ENCODE measurements at regions not wholly inside any gene's neighbourhood (a gene's known extent, or its start where the extent isn't known, plus 50 kb on each side); places are given as distances from the start of the nearest gene placed in this dataset.

- H3K36me3 ChIP-seq: no peaks in the 10 kb centered on the region
- TF ChIP-seq, protein P1, sequence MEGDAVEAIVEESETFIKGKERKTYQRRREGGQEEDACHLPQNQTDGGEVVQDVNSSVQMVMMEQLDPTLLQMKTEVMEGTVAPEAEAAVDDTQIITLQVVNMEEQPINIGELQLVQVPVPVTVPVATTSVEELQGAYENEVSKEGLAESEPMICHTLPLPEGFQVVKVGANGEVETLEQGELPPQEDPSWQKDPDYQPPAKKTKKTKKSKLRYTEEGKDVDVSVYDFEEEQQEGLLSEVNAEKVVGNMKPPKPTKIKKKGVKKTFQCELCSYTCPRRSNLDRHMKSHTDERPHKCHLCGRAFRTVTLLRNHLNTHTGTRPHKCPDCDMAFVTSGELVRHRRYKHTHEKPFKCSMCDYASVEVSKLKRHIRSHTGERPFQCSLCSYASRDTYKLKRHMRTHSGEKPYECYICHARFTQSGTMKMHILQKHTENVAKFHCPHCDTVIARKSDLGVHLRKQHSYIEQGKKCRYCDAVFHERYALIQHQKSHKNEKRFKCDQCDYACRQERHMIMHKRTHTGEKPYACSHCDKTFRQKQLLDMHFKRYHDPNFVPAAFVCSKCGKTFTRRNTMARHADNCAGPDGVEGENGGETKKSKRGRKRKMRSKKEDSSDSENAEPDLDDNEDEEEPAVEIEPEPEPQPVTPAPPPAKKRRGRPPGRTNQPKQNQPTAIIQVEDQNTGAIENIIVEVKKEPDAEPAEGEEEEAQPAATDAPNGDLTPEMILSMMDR (IDR thresholded peaks at IDR 0.05): no peak
- no peak for TF ChIP-seq POLR2A (IDR thresholded peaks at IDR 0.05)
- 77 to 95% methylated on average over 6 of the region's 6 CpGs for WGBS, 2 donors
- H3K27ac ChIP-seq: no peak overlapping the region
- no peak overlapping the region for H3K4me3 ChIP-seq (replicated peaks in 1 of 3)
- DNase-seq: no peak
- no peaks in the 10 kb centered on the region for H3K9me3 ChIP-seq
- intact Hi-C loops (cut with DNase I): no loop called here
- no peaks in the 10 kb centered on the region for H3K27me3 ChIP-seq
- H3K4me1 ChIP-seq: peaks cover 4 to 11% of the 10 kb centered on the region in 2 donors
These were observed 99.5 kb upstream of the TMCC3 start for GRCh38 chr12:94749890-94750289.

DNA sequence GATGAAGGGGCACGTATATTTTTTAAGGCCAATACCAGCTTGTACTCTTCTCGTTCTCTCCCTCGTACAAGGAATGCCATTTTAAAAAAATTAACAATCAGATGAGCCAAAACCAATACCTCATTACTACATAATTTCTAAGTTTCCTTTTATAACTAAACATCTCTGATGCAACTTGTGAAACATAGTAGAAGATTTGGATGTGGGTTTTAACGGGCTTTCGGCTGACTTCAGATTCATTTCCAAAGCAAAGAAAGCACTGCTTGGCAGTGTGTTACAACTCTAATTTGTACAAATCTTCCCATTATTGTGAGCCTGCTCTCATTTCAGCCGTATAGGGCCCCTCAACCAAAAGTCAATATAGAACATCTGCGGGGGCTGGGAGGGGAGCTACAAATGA lies 99.1 kb upstream of the TMCC3 start:
- intact Hi-C loops (cut with DNase I): no loop called here
- 93 to 95% methylated on average over 7 of the region's 7 CpGs for WGBS, 2 donors

DNA sequence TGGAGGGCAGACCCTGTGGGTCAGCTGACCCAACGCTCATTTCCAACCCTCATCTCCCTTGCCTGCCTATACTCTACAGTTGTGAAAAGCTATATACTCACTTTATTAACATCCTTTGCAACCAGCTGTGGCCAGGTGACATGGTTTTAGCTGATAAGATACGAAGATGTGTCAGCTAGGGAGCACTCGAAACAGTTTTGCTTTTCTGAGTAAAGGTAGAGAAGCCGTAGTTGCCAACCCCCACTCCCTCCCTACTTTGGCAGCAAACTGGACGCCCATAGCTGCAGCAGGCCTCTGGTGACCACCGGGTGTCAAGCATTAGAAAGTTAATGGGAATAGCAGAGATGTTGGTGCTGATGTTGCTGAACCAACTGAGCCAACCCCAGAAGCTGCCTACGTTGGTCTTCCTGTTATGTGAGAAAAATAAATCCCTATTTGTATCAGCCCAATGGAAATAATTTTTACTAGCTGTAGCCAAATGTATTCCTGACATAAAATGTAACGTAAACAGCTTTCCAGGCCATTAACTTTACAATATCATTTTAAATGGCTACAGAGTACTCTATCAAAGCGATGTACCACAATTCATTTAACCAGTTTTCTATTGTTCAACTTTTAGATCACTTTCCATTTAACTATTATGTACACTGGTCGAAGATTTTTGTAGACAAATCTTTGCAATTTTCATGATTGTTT lies 98.5 kb upstream of the TMCC3 start:
- no peaks in the 10 kb centered on the region for H3K27me3 ChIP-seq
- H3K9me3 ChIP-seq: no peaks in the 10 kb centered on the region
- no peak overlapping the region for H3K27ac ChIP-seq
- no peaks in the 10 kb centered on the region for H3K36me3 ChIP-seq
- intact Hi-C loops (cut with DNase I): no loop called here
- whole genome bisulfite sequencing, 2 donors: 85 to 86% methylated on average over 10 of the region's 10 CpGs
- H3K4me1 ChIP-seq: peaks cover 4 to 11% of the 10 kb centered on the region in 2 donors
- H3K4me3 ChIP-seq (replicated peaks in 1 of 3): no peak overlapping the region
- DNase-seq: no peak
- TF ChIP-seq, protein P1 (IDR thresholded peaks at IDR 0.05): no peak
- TF ChIP-seq POLR2A (IDR thresholded peaks at IDR 0.05): no peak

More for the DNA sequence above, 99.1 kb upstream of the TMCC3 start:
- Histone ChIP-seq H3K4me3 (replicated peaks in 1 of 3) (no peak overlapping the region), H3K27ac (no peak overlapping the region), H3K36me3 (no peaks in the 10 kb centered on the region), H3K27me3 (no peaks in the 10 kb centered on the region), H3K9me3 (no peaks in the 10 kb centered on the region), H3K4me1 (peaks cover 4 to 11% of the 10 kb centered on the region in 2 donors)
- TF ChIP-seq POLR2A (IDR thresholded peaks at IDR 0.05): no peak
- TF ChIP-seq, protein P1 (IDR thresholded peaks at IDR 0.05): no peak
- DNase-seq: no peak

GRCh38 chr12:94745562-94745961 lies 95.2 kb upstream of the TMCC3 start:
- DNase-seq: peak; percentile 14 to 52
- WGBS, 2 donors: 74 to 76% methylated on average over 4 of the region's 4 CpGs

GRCh38 chr12:94743174-94743573 lies 92.8 kb upstream of the TMCC3 start:
- intact Hi-C loops (cut with DNase I): no loop called here
- H3K36me3 ChIP-seq: no peaks in the 10 kb centered on the region
- no peaks in the 10 kb centered on the region for H3K9me3 ChIP-seq
- H3K4me3 ChIP-seq (replicated peaks in 1 of 3): no peak overlapping the region
- WGBS, 2 donors: 83 to 93% methylated on average over 3 of the region's 3 CpGs
- no peak overlapping the region for H3K27ac ChIP-seq
- peaks cover 0 to 4% of the 10 kb centered on the region in 2 donors for H3K4me1 ChIP-seq
- no peak for TF ChIP-seq POLR2A (IDR thresholded peaks at IDR 0.05)
- TF ChIP-seq, protein P1 (IDR thresholded peaks at IDR 0.05): no peak
- no peak for DNase-seq
- H3K27me3 ChIP-seq: no peaks in the 10 kb centered on the region

More at GRCh38 chr12:94745562-94745961, 95.2 kb upstream of the TMCC3 start:
- Histone ChIP-seq H3K4me3 (replicated peaks in 1 of 3) (no peak overlapping the region), H3K27ac (no peak overlapping the region), H3K27me3 (no peaks in the 10 kb centered on the region), H3K4me1 (peaks cover 4 to 12% of the 10 kb centered on the region in 2 donors), H3K36me3 (no peaks in the 10 kb centered on the region), H3K9me3 (no peaks in the 10 kb centered on the region)
- TF ChIP-seq POLR2A (IDR thresholded peaks at IDR 0.05): no peak
- TF ChIP-seq, protein P1 (IDR thresholded peaks at IDR 0.05): no peak
- intact Hi-C loops (cut with DNase I): no loop called here
